PC-3 (cell line): ENCODE measurements at regions not wholly inside any gene's neighbourhood (a gene's known extent, or its start where the extent isn't known, plus 50 kb on each side); places are given as distances from the start of the nearest gene placed in this dataset.

Experiments
- CTCF ChIP-seq: fragments of 300-600 bp; sonication (generic); conservative IDR thresholded peaks from 2 replicates; pipeline ENCODE4 v1.5.1; 2017; ENCODE audit warnings: antibody characterized with exemption, low read depth, mild to moderate bottlenecking, low read length
- EZH2 ChIP-seq: fragments of 300-600 bp; sonication (generic); IDR thresholded peaks from one replicate; pipeline ENCODE4 v1.6.1; 2017; ENCODE audit warnings: antibody characterized with exemption, mild to moderate bottlenecking, low read length; ENCODE audit not compliant: unreplicated experiment

GRCh38 chr2:2926009-2926857 lies 451.4 kb downstream of the EIPR1 start:
- TF ChIP-seq CTCF (no peak), EZH2 (no peak)
